ENCODE measurements at regions not wholly inside any gene's neighbourhood (a gene's known extent, or its start where the extent isn't known, plus 50 kb on each side); places are given as distances from the start of the nearest gene placed in this dataset.

DNA sequence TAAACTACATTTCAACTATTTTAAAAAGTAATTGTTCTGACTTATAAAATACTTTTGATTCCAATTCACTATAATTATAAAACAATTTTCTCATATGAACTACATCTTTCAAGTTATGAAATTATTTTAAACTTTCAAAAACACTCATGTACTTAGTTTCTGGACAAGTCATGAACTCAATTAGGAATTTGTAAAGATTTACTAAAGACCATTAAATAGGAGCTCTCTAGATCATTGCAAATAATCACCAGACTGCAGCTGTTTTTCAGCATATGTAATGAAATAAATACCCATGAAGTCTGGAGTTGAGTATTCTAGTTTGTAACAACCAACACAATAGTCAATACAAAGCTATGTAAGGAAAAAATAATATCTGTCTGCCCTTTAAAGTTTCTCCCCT lies 605.1 kb upstream of the MIR17HG start:
- no peaks in the 10 kb centered on the region for H3K27me3 ChIP-seq (ENCODE audit: insufficient read depth, insufficient read length)
- no peak for DNase-seq (ENCODE audit: low read depth, low spot score)
- TF ChIP-seq SUZ12 (IDR thresholded peaks at IDR 0.05; ENCODE audit: extremely low read depth, insufficient read depth, insufficient read length) (no peak), ZNF274 (IDR thresholded peaks at IDR 0.05; ENCODE audit: low read depth, low read length) (no peak), YY1 (IDR thresholded peaks at IDR 0.05; ENCODE audit: insufficient read depth, insufficient read length) (no peak)
- no peaks in the 10 kb centered on the region for H3K4me1 ChIP-seq (ENCODE audit: insufficient read depth, insufficient read length)
- H3K4me3 ChIP-seq (ENCODE audit: insufficient read length, low read depth) = no peak overlapping the region
- no peaks in the 10 kb centered on the region for H3K9me3 ChIP-seq (ENCODE audit: insufficient read depth, low read length)
- no peak overlapping the region for H3K9ac ChIP-seq (ENCODE audit: insufficient read length, low read depth)
- H3K36me3 ChIP-seq (ENCODE audit: insufficient read depth, insufficient read length, low read length) = no peaks in the 10 kb centered on the region

DNA sequence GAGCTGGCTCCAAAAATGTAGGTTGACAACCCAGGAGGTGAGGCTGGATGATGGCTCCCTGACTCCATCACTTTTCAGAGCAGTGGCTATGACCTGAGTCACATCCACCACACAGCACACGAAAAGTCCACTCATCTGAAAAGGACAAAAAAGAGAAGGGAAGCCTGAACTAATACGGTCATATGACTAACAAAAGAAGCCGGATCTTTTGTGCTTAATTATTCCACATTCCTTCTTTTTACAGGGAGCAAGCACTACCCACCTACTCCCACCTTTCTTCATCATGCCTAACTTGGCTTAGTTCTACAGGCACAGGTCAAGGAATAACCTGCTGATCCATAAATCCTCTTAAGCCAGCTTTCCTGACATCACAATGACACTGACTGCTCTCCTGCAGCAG lies 601.3 kb upstream of the MIR17HG start:
- DNase-seq (ENCODE audit: low read depth, low spot score) = no peak

DNA sequence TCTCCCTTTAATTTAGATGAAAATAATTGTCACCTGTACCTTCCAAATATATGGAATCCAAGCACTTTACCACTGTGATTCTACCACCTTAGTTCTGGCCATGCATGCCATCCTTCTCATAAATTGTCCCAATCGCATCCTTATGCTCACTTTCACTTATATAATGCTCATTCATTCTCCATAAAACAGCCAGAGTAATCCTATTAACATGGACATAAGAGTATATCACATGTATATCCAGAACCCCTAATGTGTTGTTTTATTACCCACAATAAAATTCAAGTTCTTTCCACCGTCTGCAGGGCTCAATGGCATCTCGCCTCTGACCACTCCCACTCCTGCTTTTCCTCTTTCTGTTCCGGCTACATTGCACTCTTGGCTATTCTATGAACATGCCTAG lies 597.5 kb upstream of the MIR17HG start:
- no peak for TF ChIP-seq ZNF274 (IDR thresholded peaks at IDR 0.05; ENCODE audit: low read depth, low read length)
- TF ChIP-seq YY1 (IDR thresholded peaks at IDR 0.05; ENCODE audit: insufficient read depth, insufficient read length) = no peak
- no peak for TF ChIP-seq SUZ12 (IDR thresholded peaks at IDR 0.05; ENCODE audit: extremely low read depth, insufficient read depth, insufficient read length)
- no peak for DNase-seq (ENCODE audit: low read depth, low spot score)
- no peak overlapping the region for H3K4me3 ChIP-seq (ENCODE audit: insufficient read length, low read depth)

More for the DNA sequence above, 601.3 kb upstream of the MIR17HG start:
- H3K9me3 ChIP-seq (ENCODE audit: insufficient read depth, low read length) = no peaks in the 10 kb centered on the region
- H3K9ac ChIP-seq (ENCODE audit: insufficient read length, low read depth) = no peak overlapping the region
- no peaks in the 10 kb centered on the region for H3K36me3 ChIP-seq (ENCODE audit: insufficient read depth, insufficient read length, low read length)
- H3K4me3 ChIP-seq (ENCODE audit: insufficient read length, low read depth) = no peak overlapping the region
- TF ChIP-seq ZNF274 (IDR thresholded peaks at IDR 0.05; ENCODE audit: low read depth, low read length) (no peak), YY1 (IDR thresholded peaks at IDR 0.05; ENCODE audit: insufficient read depth, insufficient read length) (no peak), SUZ12 (IDR thresholded peaks at IDR 0.05; ENCODE audit: extremely low read depth, insufficient read depth, insufficient read length) (no peak)
- H3K4me1 ChIP-seq (ENCODE audit: insufficient read depth, insufficient read length) = no peaks in the 10 kb centered on the region
- no peaks in the 10 kb centered on the region for H3K27me3 ChIP-seq (ENCODE audit: insufficient read depth, insufficient read length)

DNA sequence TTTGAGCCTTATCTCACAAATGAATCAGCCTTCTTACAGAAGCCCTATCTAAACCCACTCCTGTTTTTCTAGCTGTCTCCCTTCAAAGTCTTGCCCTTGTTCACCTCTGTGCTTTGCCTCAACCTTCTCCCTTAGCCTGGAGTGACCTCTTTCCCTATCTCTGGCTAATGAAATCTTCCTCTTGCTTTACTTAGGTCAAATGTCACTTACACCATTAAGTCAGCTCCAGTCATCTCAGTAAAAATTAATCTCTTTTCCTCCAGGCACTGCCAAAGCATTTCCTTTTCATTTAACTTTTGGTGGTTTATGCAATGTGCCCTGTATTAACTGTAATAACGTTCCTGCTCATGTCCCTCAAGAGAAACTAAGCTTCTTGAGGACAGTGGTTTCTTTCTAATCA lies 596.5 kb upstream of the MIR17HG start:
- no peaks in the 10 kb centered on the region for H3K27me3 ChIP-seq (ENCODE audit: insufficient read depth, insufficient read length)

More for the DNA sequence above, 597.5 kb upstream of the MIR17HG start:
- H3K9me3 ChIP-seq (ENCODE audit: insufficient read depth, low read length) = no peaks in the 10 kb centered on the region
- no peaks in the 10 kb centered on the region for H3K36me3 ChIP-seq (ENCODE audit: insufficient read depth, insufficient read length, low read length)
- H3K27me3 ChIP-seq (ENCODE audit: insufficient read depth, insufficient read length) = no peaks in the 10 kb centered on the region
- no peak overlapping the region for H3K9ac ChIP-seq (ENCODE audit: insufficient read length, low read depth)
- H3K4me1 ChIP-seq (ENCODE audit: insufficient read depth, insufficient read length) = no peaks in the 10 kb centered on the region

DNA sequence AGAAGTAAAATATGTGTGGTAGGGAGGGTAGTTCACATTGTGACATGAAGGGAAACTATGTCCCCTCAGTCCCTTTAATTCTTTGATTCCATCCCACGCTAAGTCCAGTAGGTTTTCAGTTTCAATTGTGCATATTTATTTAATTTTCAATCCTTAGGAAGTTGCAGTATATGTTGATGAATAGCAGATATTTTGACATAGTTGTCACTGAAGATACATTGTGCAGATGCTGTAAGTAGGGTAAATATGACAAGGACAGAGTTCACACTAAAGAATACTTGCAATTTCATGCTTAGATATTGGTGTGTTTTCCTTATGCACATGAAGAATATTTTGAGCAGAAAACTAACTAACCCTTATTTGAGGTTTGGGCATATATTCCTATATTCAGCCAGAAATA lies 595.4 kb upstream of the MIR17HG start:
- H3K4me3 ChIP-seq (ENCODE audit: insufficient read length, low read depth) = no peak overlapping the region
- no peaks in the 10 kb centered on the region for H3K9me3 ChIP-seq (ENCODE audit: insufficient read depth, low read length)
- no peak overlapping the region for H3K9ac ChIP-seq (ENCODE audit: insufficient read length, low read depth)
- H3K36me3 ChIP-seq (ENCODE audit: insufficient read depth, insufficient read length, low read length) = no peaks in the 10 kb centered on the region
- TF ChIP-seq YY1 (IDR thresholded peaks at IDR 0.05; ENCODE audit: insufficient read depth, insufficient read length) = no peak
- no peak for DNase-seq (ENCODE audit: low read depth, low spot score)
- no peaks in the 10 kb centered on the region for H3K27me3 ChIP-seq (ENCODE audit: insufficient read depth, insufficient read length)
- H3K4me1 ChIP-seq (ENCODE audit: insufficient read depth, insufficient read length) = no peaks in the 10 kb centered on the region

More for the DNA sequence above, 596.5 kb upstream of the MIR17HG start:
- Histone ChIP-seq H3K4me1 (ENCODE audit: insufficient read depth, insufficient read length) (no peaks in the 10 kb centered on the region), H3K9me3 (ENCODE audit: insufficient read depth, low read length) (no peaks in the 10 kb centered on the region), H3K36me3 (ENCODE audit: insufficient read depth, insufficient read length, low read length) (no peaks in the 10 kb centered on the region), H3K9ac (ENCODE audit: insufficient read length, low read depth) (no peak overlapping the region), H3K4me3 (ENCODE audit: insufficient read length, low read depth) (no peak overlapping the region)
- DNase-seq (ENCODE audit: low read depth, low spot score) = no peak
- no peak for TF ChIP-seq ZNF274 (IDR thresholded peaks at IDR 0.05; ENCODE audit: low read depth, low read length)
- no peak for TF ChIP-seq SUZ12 (IDR thresholded peaks at IDR 0.05; ENCODE audit: extremely low read depth, insufficient read depth, insufficient read length)
- no peak for TF ChIP-seq YY1 (IDR thresholded peaks at IDR 0.05; ENCODE audit: insufficient read depth, insufficient read length)

DNA sequence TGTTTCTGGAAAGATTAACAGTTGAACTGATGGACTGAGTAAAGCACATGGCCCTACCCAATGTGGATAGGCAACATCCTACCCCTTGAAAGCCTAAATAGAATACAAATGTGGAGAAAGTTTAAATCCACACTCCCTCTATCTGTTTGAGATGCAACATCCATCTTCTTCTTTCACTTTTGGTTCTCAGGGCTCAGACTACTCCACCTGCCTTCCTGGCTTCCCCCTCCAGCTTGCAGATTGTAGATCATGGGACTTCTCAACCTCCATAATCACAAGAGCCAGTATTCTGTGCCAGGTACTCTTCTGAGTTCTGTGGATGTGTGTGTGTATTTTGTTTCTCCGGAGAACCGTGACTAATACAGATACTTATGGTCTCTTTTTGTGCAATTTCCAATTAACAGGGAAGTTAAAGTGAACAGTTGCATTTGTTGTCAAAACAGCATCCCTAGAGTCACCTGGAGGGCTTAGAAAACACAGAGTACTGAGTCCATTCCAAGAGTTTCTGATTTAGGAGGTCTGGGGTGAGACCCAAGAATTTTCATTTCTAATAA lies 590.3 kb upstream of the MIR17HG start:
- H3K9me3 ChIP-seq (ENCODE audit: insufficient read depth, low read length) = no peaks in the 10 kb centered on the region
- H3K9ac ChIP-seq (ENCODE audit: insufficient read length, low read depth) = no peak overlapping the region
- no peaks in the 10 kb centered on the region for H3K27me3 ChIP-seq (ENCODE audit: insufficient read depth, insufficient read length)
- no peaks in the 10 kb centered on the region for H3K36me3 ChIP-seq (ENCODE audit: insufficient read depth, insufficient read length, low read length)
- no peak for DNase-seq (ENCODE audit: low read depth, low spot score)
- no peaks in the 10 kb centered on the region for H3K4me1 ChIP-seq (ENCODE audit: insufficient read depth, insufficient read length)
- H3K4me3 ChIP-seq (ENCODE audit: insufficient read length, low read depth) = no peak overlapping the region
- no peak for TF ChIP-seq SUZ12 (IDR thresholded peaks at IDR 0.05; ENCODE audit: extremely low read depth, insufficient read depth, insufficient read length)
- TF ChIP-seq ZNF274 (IDR thresholded peaks at IDR 0.05; ENCODE audit: low read depth, low read length) = no peak
- TF ChIP-seq YY1 (IDR thresholded peaks at IDR 0.05; ENCODE audit: insufficient read depth, insufficient read length) = no peak

DNA sequence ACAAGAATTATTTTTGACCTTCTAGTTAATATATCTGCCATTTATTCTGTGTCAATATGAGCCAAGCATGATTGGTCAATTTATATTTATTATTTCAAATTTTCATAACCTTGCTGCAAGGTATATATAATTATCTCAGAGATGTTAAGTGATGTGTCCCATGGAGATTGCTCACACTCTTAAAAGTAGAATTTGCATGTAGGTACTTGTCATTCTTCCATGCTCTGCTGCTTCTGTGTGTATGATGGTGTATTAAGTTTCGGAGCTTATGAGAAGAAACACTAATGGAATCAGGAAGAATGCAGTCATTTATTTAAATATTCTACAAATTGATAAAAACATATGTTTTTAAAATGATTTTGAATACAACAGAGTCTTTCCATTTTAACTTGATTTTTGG lies 586.8 kb upstream of the MIR17HG start:
- H3K27me3 ChIP-seq (ENCODE audit: insufficient read depth, insufficient read length) = no peaks in the 10 kb centered on the region
- no peak overlapping the region for H3K4me3 ChIP-seq (ENCODE audit: insufficient read length, low read depth)
- no peaks in the 10 kb centered on the region for H3K4me1 ChIP-seq (ENCODE audit: insufficient read depth, insufficient read length)
- no peak for DNase-seq (ENCODE audit: low read depth, low spot score)
- H3K9me3 ChIP-seq (ENCODE audit: insufficient read depth, low read length) = no peaks in the 10 kb centered on the region
- H3K36me3 ChIP-seq (ENCODE audit: insufficient read depth, insufficient read length, low read length) = no peaks in the 10 kb centered on the region
- TF ChIP-seq YY1 (IDR thresholded peaks at IDR 0.05; ENCODE audit: insufficient read depth, insufficient read length) = no peak
- no peak for TF ChIP-seq SUZ12 (IDR thresholded peaks at IDR 0.05; ENCODE audit: extremely low read depth, insufficient read depth, insufficient read length)
- no peak for TF ChIP-seq ZNF274 (IDR thresholded peaks at IDR 0.05; ENCODE audit: low read depth, low read length)
- H3K9ac ChIP-seq (ENCODE audit: insufficient read length, low read depth) = no peak overlapping the region
